Stomach smooth muscle (tissue), 2 donors: ENCODE measurements at regions not wholly inside any gene's neighbourhood (a gene's known extent, or its start where the extent isn't known, plus 50 kb on each side); places are given as distances from the start of the nearest gene placed in this dataset.

Source experiments
- H3K27ac ChIP-seq: one replicate; pipeline ENCODE4 v1.7.0; 2013; ENCODE audit warnings: mild to moderate bottlenecking, low read length, inconsistent platforms
- H3K27me3 ChIP-seq, 2 donors: one replicate each; pipeline ENCODE4 v1.7.0; 2013; ENCODE audit warnings: low read length in 2 of 2; ENCODE audit not compliant: insufficient read depth in 2 of 2, control insufficient read depth in 1 of 2
- H3K36me3 ChIP-seq, 2 donors: one replicate each; pipeline ENCODE4 v1.7.0; 2013; ENCODE audit warnings: low read length in 2 of 2; ENCODE audit not compliant: control insufficient read depth in 2 of 2, insufficient read depth in 2 of 2
- H3K4me1 ChIP-seq: one replicate; pipeline ENCODE4 v1.7.0; 2013; ENCODE audit warnings: low read length; ENCODE audit not compliant: control insufficient read depth, insufficient read depth
- H3K4me3 ChIP-seq, 2 donors: one replicate each; pipeline ENCODE4 v1.7.0; 2013; ENCODE audit warnings: low read length in 2 of 2
- H3K9ac ChIP-seq, 2 donors: one replicate each; pipeline ENCODE4 v1.7.0; 2013; ENCODE audit warnings: low read length in 2 of 2, mild to moderate bottlenecking in 1 of 2
- H3K9me3 ChIP-seq, 2 donors: one replicate each; pipeline ENCODE4 v1.7.0; 2013; ENCODE audit warnings: low read length in 2 of 2; ENCODE audit not compliant: control insufficient read depth in 2 of 2
- donor health status: healthy.
- donor health status: Pancreatic carcinoma.

- Histone ChIP-seq H3K9me3 (peaks cover 0 to 6% of the 10 kb centered on the region in 2 donors), H3K27me3 (peaks cover 3% of the 10 kb centered on the region in 2 donors), H3K36me3 (no peaks in the 10 kb centered on the region), H3K4me1 (no peaks in the 10 kb centered on the region), H3K9ac (no peak overlapping the region), H3K27ac (no peak overlapping the region), H3K4me3 (no peak overlapping the region)
Measured at GRCh38 chr19:29448046-29448445, 77.7 kb upstream of the VSTM2B start.

GRCh38 chr19:29449371-29449770, 76.4 kb upstream of the VSTM2B start:
- Histone ChIP-seq H3K4me1 (no peaks in the 10 kb centered on the region), H3K9me3 (peaks cover 0 to 3% of the 10 kb centered on the region in 2 donors), H3K27ac (no peak overlapping the region), H3K27me3 (peaks cover 3% of the 10 kb centered on the region in 2 donors), H3K36me3 (no peaks in the 10 kb centered on the region), H3K9ac (no peak overlapping the region), H3K4me3 (no peak overlapping the region)

GRCh38 chr19:29450306-29450705, 75.5 kb upstream of the VSTM2B start:
- no peaks in the 10 kb centered on the region for H3K36me3 ChIP-seq
- peaks cover 0 to 3% of the 10 kb centered on the region in 2 donors for H3K9me3 ChIP-seq
- H3K27me3 ChIP-seq = peaks cover 3% of the 10 kb centered on the region in 2 donors
- no peak overlapping the region for H3K27ac ChIP-seq
- H3K9ac ChIP-seq = no peak overlapping the region
- H3K4me3 ChIP-seq = no peak overlapping the region
- no peaks in the 10 kb centered on the region for H3K4me1 ChIP-seq

- no peaks in the 10 kb centered on the region for H3K36me3 ChIP-seq
Measured at GRCh38 chr19:29450812-29451211, 75.0 kb upstream of the VSTM2B start.

GRCh38 chr19:29454109-29454508, 71.7 kb upstream of the VSTM2B start:
- Histone ChIP-seq H3K27ac (no peak overlapping the region), H3K9ac (no peak overlapping the region), H3K4me1 (no peaks in the 10 kb centered on the region), H3K9me3 (peaks cover 3 to 14% of the 10 kb centered on the region in 2 donors), H3K36me3 (no peaks in the 10 kb centered on the region), H3K27me3 (peaks cover 0 to 2% of the 10 kb centered on the region in 2 donors), H3K4me3 (no peak overlapping the region)

More at GRCh38 chr19:29450812-29451211, 75.0 kb upstream of the VSTM2B start:
- H3K27ac ChIP-seq = no peak overlapping the region
- peaks cover 0 to 3% of the 10 kb centered on the region in 2 donors for H3K9me3 ChIP-seq
- H3K4me1 ChIP-seq = no peaks in the 10 kb centered on the region
- H3K9ac ChIP-seq = no peak overlapping the region
- no peak overlapping the region for H3K4me3 ChIP-seq
- peaks cover 3% of the 10 kb centered on the region in 2 donors for H3K27me3 ChIP-seq

GRCh38 chr19:29457413-29457812, 68.4 kb upstream of the VSTM2B start:
- no peaks in the 10 kb centered on the region for H3K36me3 ChIP-seq
- peaks cover 3 to 14% of the 10 kb centered on the region in 2 donors for H3K9me3 ChIP-seq
- peaks cover 0 to 2% of the 10 kb centered on the region in 2 donors for H3K27me3 ChIP-seq
- no peak overlapping the region for H3K9ac ChIP-seq
- no peak overlapping the region for H3K4me3 ChIP-seq
- H3K4me1 ChIP-seq = no peaks in the 10 kb centered on the region
- H3K27ac ChIP-seq = no peak overlapping the region

- no peak overlapping the region for H3K4me3 ChIP-seq
- H3K27me3 ChIP-seq = no peaks in the 10 kb centered on the region
- peaks cover 0 to 4% of the 10 kb centered on the region in 2 donors for H3K9me3 ChIP-seq
- no peak overlapping the region for H3K27ac ChIP-seq
- H3K36me3 ChIP-seq = no peaks in the 10 kb centered on the region
- H3K9ac ChIP-seq = no peak overlapping the region
- no peaks in the 10 kb centered on the region for H3K4me1 ChIP-seq
Measured at GRCh38 chr19:29467824-29468401, 57.9 kb upstream of the VSTM2B start.

GRCh38 chr19:29475469-29475868, 50.3 kb upstream of the VSTM2B start:
- H3K27ac ChIP-seq = no peak overlapping the region
- H3K4me1 ChIP-seq = no peaks in the 10 kb centered on the region
- H3K9me3 ChIP-seq = no peaks in the 10 kb centered on the region
- H3K4me3 ChIP-seq = no peak overlapping the region
- H3K9ac ChIP-seq = no peak overlapping the region
- H3K36me3 ChIP-seq = no peaks in the 10 kb centered on the region
- H3K27me3 ChIP-seq = peaks cover 0 to 2% of the 10 kb centered on the region in 2 donors
